ENCODE measurements at regions not wholly inside any gene's neighbourhood (a gene's known extent, or its start where the extent isn't known, plus 50 kb on each side); places are given as distances from the start of the nearest gene placed in this dataset.

GRCh38 chr20:48260129-48260756, 475.0 kb upstream of the SULF2 start:
- peaks cover 3 to 9% (median 5%) of the 10 kb centered on the region in 3 donors for H3K27me3 Mint-ChIP-seq (ENCODE audit: low read depth in 3 of 3)
- no peaks in the 10 kb centered on the region for H3K4me1 Mint-ChIP-seq
- no peak overlapping the region for H3K27ac Mint-ChIP-seq
- H3K9me3 Mint-ChIP-seq: no peaks in the 10 kb centered on the region
- no peak overlapping the region for H3K4me3 Mint-ChIP-seq
- no peak for DNase-seq
- H3K36me3 Mint-ChIP-seq: no peaks in the 10 kb centered on the region

- H3K4me1 Mint-ChIP-seq: no peaks in the 10 kb centered on the region
- H3K27ac Mint-ChIP-seq: no peak overlapping the region
- H3K27me3 Mint-ChIP-seq (ENCODE audit: low read depth in 3 of 3): peaks cover 3 to 9% (median 5%) of the 10 kb centered on the region in 3 donors
- no peaks in the 10 kb centered on the region for H3K9me3 Mint-ChIP-seq
- no peak for DNase-seq
- H3K4me3 Mint-ChIP-seq: no peak overlapping the region
- no peaks in the 10 kb centered on the region for H3K36me3 Mint-ChIP-seq
These were observed 474.2 kb upstream of the SULF2 start for GRCh38 chr20:48259456-48259855.

GRCh38 chr20:48257833-48258232, 472.6 kb upstream of the SULF2 start:
- H3K9me3 Mint-ChIP-seq: no peaks in the 10 kb centered on the region

GRCh38 chr20:48247961-48248360, 462.7 kb upstream of the SULF2 start:
- Mint-ChIP-seq H3K4me1 (peaks cover 11 to 16% of the 10 kb centered on the region in 2 donors), H3K4me3 (no peak overlapping the region), H3K9me3 (peaks cover 0 to 2% (median 0%) of the 10 kb centered on the region in 6 donors), H3K36me3 (no peaks in the 10 kb centered on the region), H3K27ac (no peak overlapping the region), H3K27me3 (ENCODE audit: low read depth in 3 of 3) (peaks cover 5 to 7% (median 7%) of the 10 kb centered on the region in 3 donors)
- DNase-seq: no peak

More at GRCh38 chr20:48257833-48258232, 472.6 kb upstream of the SULF2 start:
- H3K27ac Mint-ChIP-seq: no peak overlapping the region
- no peak overlapping the region for H3K4me3 Mint-ChIP-seq
- H3K4me1 Mint-ChIP-seq: no peaks in the 10 kb centered on the region
- no peak for DNase-seq
- peaks cover 3 to 8% (median 7%) of the 10 kb centered on the region in 3 donors for H3K27me3 Mint-ChIP-seq (ENCODE audit: low read depth in 3 of 3)
- H3K36me3 Mint-ChIP-seq: no peaks in the 10 kb centered on the region

- H3K27me3 Mint-ChIP-seq (ENCODE audit: low read depth in 3 of 3): peaks cover 6 to 10% (median 7%) of the 10 kb centered on the region in 3 donors
- H3K36me3 Mint-ChIP-seq: no peaks in the 10 kb centered on the region
- no peak for DNase-seq
- no peak overlapping the region for H3K27ac Mint-ChIP-seq
- no peak overlapping the region for H3K4me3 Mint-ChIP-seq
- peaks cover 0 to 1% (median 0%) of the 10 kb centered on the region in 6 donors for H3K9me3 Mint-ChIP-seq
- peaks cover 11 to 16% of the 10 kb centered on the region in 2 donors for H3K4me1 Mint-ChIP-seq
These were observed 460.9 kb upstream of the SULF2 start for GRCh38 chr20:48246061-48246790.

GRCh38 chr20:48242623-48243022, 457.3 kb upstream of the SULF2 start:
- no peak for DNase-seq
- H3K9me3 Mint-ChIP-seq: peaks cover 0 to 1% (median 0%) of the 10 kb centered on the region in 6 donors
- H3K27ac Mint-ChIP-seq: no peak overlapping the region
- H3K4me3 Mint-ChIP-seq: no peak overlapping the region
- peaks cover 4 to 10% (median 5%) of the 10 kb centered on the region in 3 donors for H3K27me3 Mint-ChIP-seq (ENCODE audit: low read depth in 3 of 3)
- H3K4me1 Mint-ChIP-seq: peaks cover 11 to 16% of the 10 kb centered on the region in 2 donors
- H3K36me3 Mint-ChIP-seq: no peaks in the 10 kb centered on the region

GRCh38 chr20:48241482-48241881, 456.2 kb upstream of the SULF2 start:
- Mint-ChIP-seq H3K4me3 (no peak overlapping the region), H3K36me3 (no peaks in the 10 kb centered on the region), H3K27me3 (ENCODE audit: low read depth in 3 of 3) (peaks cover 4 to 10% (median 5%) of the 10 kb centered on the region in 3 donors), H3K9me3 (peaks cover 0 to 1% (median 0%) of the 10 kb centered on the region in 6 donors), H3K4me1 (peaks cover 11 to 16% of the 10 kb centered on the region in 2 donors), H3K27ac (no peak overlapping the region)
- DNase-seq: no peak

- no peak overlapping the region for H3K27ac Mint-ChIP-seq
- H3K36me3 Mint-ChIP-seq: no peaks in the 10 kb centered on the region
- peaks cover 3 to 7% of the 10 kb centered on the region in 2 donors for H3K4me1 Mint-ChIP-seq
- no peak overlapping the region for H3K4me3 Mint-ChIP-seq
- peaks cover 0 to 15% (median 4%) of the 10 kb centered on the region in 3 donors for H3K27me3 Mint-ChIP-seq (ENCODE audit: low read depth in 3 of 3)
- H3K9me3 Mint-ChIP-seq: peaks cover 0 to 1% (median 0%) of the 10 kb centered on the region in 6 donors
- no peak for DNase-seq
These were observed 453.5 kb upstream of the SULF2 start for GRCh38 chr20:48238781-48239180.

GRCh38 chr20:48238326-48238725, 453.0 kb upstream of the SULF2 start:
- H3K27ac Mint-ChIP-seq: no peak overlapping the region
- no peak for DNase-seq
- H3K9me3 Mint-ChIP-seq: peaks cover 0 to 1% (median 0%) of the 10 kb centered on the region in 6 donors
- no peaks in the 10 kb centered on the region for H3K36me3 Mint-ChIP-seq
- peaks cover 0 to 3% of the 10 kb centered on the region in 2 donors for H3K4me1 Mint-ChIP-seq
- no peak overlapping the region for H3K4me3 Mint-ChIP-seq
- H3K27me3 Mint-ChIP-seq (ENCODE audit: low read depth in 3 of 3): peaks cover 0 to 15% (median 4%) of the 10 kb centered on the region in 3 donors

- Mint-ChIP-seq H3K4me1 (no peaks in the 10 kb centered on the region), H3K27ac (no peak overlapping the region), H3K27me3 (ENCODE audit: low read depth in 3 of 3) (peaks cover 0 to 13% (median 5%) of the 10 kb centered on the region in 3 donors), H3K9me3 (peaks cover 0 to 4% (median 0%) of the 10 kb centered on the region in 6 donors), H3K36me3 (no peaks in the 10 kb centered on the region), H3K4me3 (no peak overlapping the region)
- no peak for DNase-seq
These were observed 451.0 kb upstream of the SULF2 start for GRCh38 chr20:48236000-48236970.

GRCh38 chr20:48234951-48235350, 449.7 kb upstream of the SULF2 start:
- Mint-ChIP-seq H3K36me3 (no peaks in the 10 kb centered on the region), H3K9me3 (peaks cover 0 to 4% (median 0%) of the 10 kb centered on the region in 6 donors), H3K4me3 (no peak overlapping the region), H3K4me1 (no peaks in the 10 kb centered on the region), H3K27me3 (ENCODE audit: low read depth in 3 of 3) (peaks cover 1 to 15% (median 7%) of the 10 kb centered on the region in 3 donors), H3K27ac (no peak overlapping the region)
- DNase-seq: no peak

GRCh38 chr20:48231253-48231930, 446.1 kb upstream of the SULF2 start:
- H3K4me3 Mint-ChIP-seq: no peak overlapping the region
- no peak for DNase-seq
- H3K36me3 Mint-ChIP-seq: no peaks in the 10 kb centered on the region

GRCh38 chr20:48230216-48230615, 444.9 kb upstream of the SULF2 start:
- H3K27me3 Mint-ChIP-seq (ENCODE audit: low read depth in 3 of 3): peaks cover 4 to 15% (median 12%) of the 10 kb centered on the region in 3 donors
- H3K4me3 Mint-ChIP-seq: no peak overlapping the region
- no peaks in the 10 kb centered on the region for H3K4me1 Mint-ChIP-seq
- H3K27ac Mint-ChIP-seq: no peak overlapping the region
- no peak for DNase-seq
- H3K36me3 Mint-ChIP-seq: no peaks in the 10 kb centered on the region
- H3K9me3 Mint-ChIP-seq: peaks cover 0 to 4% (median 0%) of the 10 kb centered on the region in 6 donors

More at GRCh38 chr20:48231253-48231930, 446.1 kb upstream of the SULF2 start:
- Mint-ChIP-seq H3K27me3 (ENCODE audit: low read depth in 3 of 3) (peaks cover 4 to 15% (median 7%) of the 10 kb centered on the region in 3 donors), H3K9me3 (peaks cover 0 to 4% (median 0%) of the 10 kb centered on the region in 6 donors), H3K27ac (no peak overlapping the region), H3K4me1 (no peaks in the 10 kb centered on the region)

Data from immature natural killer cell (primary cell).